Prostate gland (tissue), 2 donors: ENCODE measurements at regions not wholly inside any gene's neighbourhood (a gene's known extent, or its start where the extent isn't known, plus 50 kb on each side); places are given as distances from the start of the nearest gene placed in this dataset.

ENCODE experiments used
- DNase-seq: peaks from one replicate; pipeline ENCODE4 v3.0.0-alpha.2; 2019; ENCODE audit warnings: low spot score
- H3K27ac ChIP-seq, 2 donors: fragments of 200-600 bp; sonication (generic); 2 replicates each; pipeline ENCODE4 v1.5.1; 2017 to 2019
- H3K27me3 ChIP-seq: fragments of 200-600 bp; sonication (generic); replicated peaks from 2 replicates; pipeline ENCODE4 v1.5.1; 2019; ENCODE audit not compliant: insufficient read depth
- H3K36me3 ChIP-seq, 2 donors: fragments of 200-600 bp; sonication (generic); 1 replicate in 1 of 2; 2 replicates in 1 of 2; pipeline versions ENCODE4 v1.5.1 to v1.8.1; 2017 to 2019
- H3K4me1 ChIP-seq: fragments of 200-600 bp; sonication (generic); replicated peaks from 2 replicates; pipeline ENCODE4 v1.5.1; 2019
- H3K4me3 ChIP-seq, 2 donors: fragments of 200-600 bp; sonication (generic); 2 replicates each; pipeline ENCODE4 v1.5.1; 2017 to 2019
- H3K9me3 ChIP-seq: fragments of 200-600 bp; sonication (generic); 2 replicates; pipeline ENCODE4 v1.5.1; 2017
- POLR2A ChIP-seq: fragments of 450-650 bp; IDR thresholded peaks from one replicate; pipeline ENCODE4 v1.6.1; 2016; ENCODE audit warnings: antibody characterized with exemption, mild to moderate bottlenecking
- POLR2AphosphoS5 ChIP-seq: sonication (generic); formaldehyde crosslinking; IDR thresholded peaks from one replicate; pipeline ENCODE4 v1.6.1; 2017; ENCODE audit warnings: antibody characterized with exemption
- WGBS: methylation state at CpG from one replicate; pipeline ENCODE4 v1.1.5; 2018; 5-methylcytosine and 5-hydroxymethylcytosine counted together
- intact Hi-C: fragments of 100-400 bp; cut with DNase I; formaldehyde crosslinking; loops from one replicate; pipeline ENCODE4 v1.14.2; 2022
- TF ChIP-seq, protein P1 (sequence below), 4 experiments: fragments of 200-600 bp in 2 of 4; fragments of 450-650 bp in 2 of 4; sonication (generic) in 2 of 4; IDR thresholded peaks; 1 replicate in 3 of 4; 2 replicates in 1 of 4; pipeline ENCODE4 v1.5.1; 2016 to 2019; ENCODE audit warnings: antibody characterized with exemption in 4 of 4, mild to moderate bottlenecking in 2 of 4, moderate library complexity in 2 of 4

DNA sequence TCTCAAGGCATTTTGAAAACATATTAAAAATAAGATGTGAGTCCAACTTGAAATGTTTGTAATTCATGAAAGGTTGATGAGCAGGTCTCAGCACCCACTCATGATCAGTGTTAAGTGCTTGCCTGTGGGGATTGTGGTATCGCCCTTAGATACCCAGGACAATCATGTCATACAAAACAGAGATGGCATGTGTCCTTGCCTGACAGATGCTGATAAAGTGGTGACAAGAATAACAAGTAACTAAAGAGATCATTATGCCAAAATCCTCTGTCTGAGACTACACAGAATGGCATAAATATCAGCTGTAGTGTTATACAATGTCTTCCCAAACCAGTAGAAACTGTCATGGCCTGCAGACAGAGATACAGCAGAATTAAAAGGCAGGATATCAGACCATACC lies 930.3 kb downstream of the SUCLG1 start:
- Histone ChIP-seq H3K4me3 (no peak overlapping the region), H3K27me3 (no peaks in the 10 kb centered on the region), H3K4me1 (no peaks in the 10 kb centered on the region), H3K9me3 (no peaks in the 10 kb centered on the region), H3K27ac (no peak overlapping the region), H3K36me3 (no peaks in the 10 kb centered on the region)
- WGBS, result 86% methylated on average over 1 of the region's 1 CpG
- TF ChIP-seq POLR2AphosphoS5, result no peak
- TF ChIP-seq, protein P1, sequence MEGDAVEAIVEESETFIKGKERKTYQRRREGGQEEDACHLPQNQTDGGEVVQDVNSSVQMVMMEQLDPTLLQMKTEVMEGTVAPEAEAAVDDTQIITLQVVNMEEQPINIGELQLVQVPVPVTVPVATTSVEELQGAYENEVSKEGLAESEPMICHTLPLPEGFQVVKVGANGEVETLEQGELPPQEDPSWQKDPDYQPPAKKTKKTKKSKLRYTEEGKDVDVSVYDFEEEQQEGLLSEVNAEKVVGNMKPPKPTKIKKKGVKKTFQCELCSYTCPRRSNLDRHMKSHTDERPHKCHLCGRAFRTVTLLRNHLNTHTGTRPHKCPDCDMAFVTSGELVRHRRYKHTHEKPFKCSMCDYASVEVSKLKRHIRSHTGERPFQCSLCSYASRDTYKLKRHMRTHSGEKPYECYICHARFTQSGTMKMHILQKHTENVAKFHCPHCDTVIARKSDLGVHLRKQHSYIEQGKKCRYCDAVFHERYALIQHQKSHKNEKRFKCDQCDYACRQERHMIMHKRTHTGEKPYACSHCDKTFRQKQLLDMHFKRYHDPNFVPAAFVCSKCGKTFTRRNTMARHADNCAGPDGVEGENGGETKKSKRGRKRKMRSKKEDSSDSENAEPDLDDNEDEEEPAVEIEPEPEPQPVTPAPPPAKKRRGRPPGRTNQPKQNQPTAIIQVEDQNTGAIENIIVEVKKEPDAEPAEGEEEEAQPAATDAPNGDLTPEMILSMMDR (IDR thresholded peaks at IDR 0.05), result no peak
- TF ChIP-seq POLR2A, result no peak
- intact Hi-C loops, result no loop called here
- no peak for DNase-seq

DNA sequence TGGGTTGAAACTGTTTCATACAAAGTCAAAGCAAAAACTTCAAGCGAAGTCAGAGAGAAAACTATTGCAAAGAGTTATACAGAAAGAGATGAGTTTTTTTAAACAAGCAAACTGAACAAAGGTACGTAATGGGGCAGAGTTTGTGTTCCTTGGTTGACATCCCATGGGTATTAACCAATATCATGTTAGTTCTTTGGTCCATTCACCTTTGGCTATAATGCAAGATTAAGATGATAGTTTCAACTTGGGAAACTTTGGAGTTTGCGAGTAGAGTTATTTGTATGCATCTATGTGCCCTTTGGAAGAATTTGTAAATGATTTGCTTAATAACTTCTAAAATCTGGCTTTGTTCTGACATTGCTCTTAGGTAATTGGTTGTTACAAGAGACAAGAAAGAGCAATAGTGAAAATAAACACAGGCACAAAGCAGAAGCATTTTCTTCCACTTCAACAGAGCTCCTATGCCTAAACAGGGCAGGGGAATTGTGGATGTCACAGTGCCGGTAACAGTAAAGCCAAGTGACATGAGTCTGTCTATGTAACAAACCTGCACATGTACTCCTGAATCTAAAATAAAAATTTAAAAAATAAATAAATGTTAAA lies 936.1 kb downstream of the SUCLG1 start:
- intact Hi-C loops, result no loop called here
- WGBS, result 94% methylated on average over 4 of the region's 4 CpGs
- no peaks in the 10 kb centered on the region for H3K9me3 ChIP-seq
- TF ChIP-seq POLR2A (no peak), POLR2AphosphoS5 (no peak)
- TF ChIP-seq, protein P1 (IDR thresholded peaks at IDR 0.05), result no peak
- no peak overlapping the region for H3K27ac ChIP-seq
- H3K4me1 ChIP-seq, result no peaks in the 10 kb centered on the region
- DNase-seq, result no peak
- H3K4me3 ChIP-seq, result no peak overlapping the region
- no peaks in the 10 kb centered on the region for H3K36me3 ChIP-seq
- no peaks in the 10 kb centered on the region for H3K27me3 ChIP-seq

DNA sequence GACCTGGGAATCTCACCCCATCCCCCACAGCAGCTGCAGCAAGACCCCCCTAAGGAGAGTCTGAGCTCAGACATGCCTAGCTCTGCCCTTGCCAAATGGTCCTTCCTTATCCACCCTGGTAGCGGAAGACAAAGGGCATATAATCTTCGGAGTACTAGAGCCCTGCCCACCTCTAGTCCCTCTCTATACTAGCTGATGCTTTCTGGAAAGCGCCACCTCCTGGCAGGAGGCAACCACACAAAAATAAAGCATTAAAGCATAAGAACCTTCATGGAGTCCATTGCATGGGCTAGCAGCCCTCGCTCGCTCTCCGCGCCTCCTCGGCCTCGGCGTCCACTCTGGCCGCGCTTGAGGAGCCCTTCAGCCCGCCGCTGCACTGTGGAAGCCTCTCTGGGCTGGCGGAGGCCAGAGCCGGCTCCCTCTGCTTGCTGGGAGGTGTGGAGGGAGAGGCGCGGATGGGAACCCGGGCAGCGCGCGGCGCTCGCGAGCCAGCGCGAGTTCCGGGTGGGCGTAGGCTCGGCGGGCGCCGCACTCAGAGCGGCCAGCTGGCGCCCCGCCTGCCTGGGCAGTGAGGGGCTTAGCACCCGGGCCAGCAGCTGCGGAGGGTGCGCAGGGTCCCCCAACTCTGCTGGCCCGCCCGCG lies 941.2 kb downstream of the SUCLG1 start:
- Histone ChIP-seq H3K27ac (no peak overlapping the region), H3K4me1 (no peaks in the 10 kb centered on the region), H3K9me3 (no peaks in the 10 kb centered on the region), H3K36me3 (no peaks in the 10 kb centered on the region), H3K4me3 (no peak overlapping the region), H3K27me3 (no peaks in the 10 kb centered on the region)
- no peak for TF ChIP-seq POLR2A
- TF ChIP-seq, protein P1 (IDR thresholded peaks at IDR 0.05), result no peak
- no peak for TF ChIP-seq POLR2AphosphoS5
- intact Hi-C loops, result no loop called here
- 95% methylated on average over 42 of the region's 42 CpGs for WGBS
- DNase-seq, result no peak

DNA sequence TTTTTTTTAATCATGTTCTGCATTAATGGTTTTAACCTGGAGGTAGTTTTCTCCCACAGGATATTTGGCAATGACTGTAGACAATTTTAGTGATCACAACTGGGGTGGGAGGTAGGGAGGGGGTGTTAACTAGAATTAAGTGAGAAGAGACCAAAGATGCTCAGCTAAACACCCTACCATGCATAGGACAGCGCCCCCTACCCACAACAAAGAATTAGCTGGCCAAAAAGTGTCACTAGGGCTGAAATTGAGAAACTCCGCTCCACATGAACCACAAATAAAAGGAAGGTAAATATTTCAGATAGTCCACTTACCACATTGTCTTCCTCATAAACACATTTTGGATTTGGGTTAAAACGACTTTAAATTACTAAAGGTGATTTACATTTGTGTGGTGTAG lies 942.6 kb downstream of the SUCLG1 start:
- Histone ChIP-seq H3K27ac (no peak overlapping the region), H3K4me3 (no peak overlapping the region), H3K36me3 (no peaks in the 10 kb centered on the region), H3K27me3 (no peaks in the 10 kb centered on the region), H3K4me1 (no peaks in the 10 kb centered on the region), H3K9me3 (no peaks in the 10 kb centered on the region)
- WGBS, result 55% methylated on average over 3 of the region's 3 CpGs
- intact Hi-C loops, result no loop called here
- TF ChIP-seq POLR2A (no peak), POLR2AphosphoS5 (no peak)
- TF ChIP-seq, protein P1 (IDR thresholded peaks at IDR 0.05), result no peak
- DNase-seq, result no peak

DNA sequence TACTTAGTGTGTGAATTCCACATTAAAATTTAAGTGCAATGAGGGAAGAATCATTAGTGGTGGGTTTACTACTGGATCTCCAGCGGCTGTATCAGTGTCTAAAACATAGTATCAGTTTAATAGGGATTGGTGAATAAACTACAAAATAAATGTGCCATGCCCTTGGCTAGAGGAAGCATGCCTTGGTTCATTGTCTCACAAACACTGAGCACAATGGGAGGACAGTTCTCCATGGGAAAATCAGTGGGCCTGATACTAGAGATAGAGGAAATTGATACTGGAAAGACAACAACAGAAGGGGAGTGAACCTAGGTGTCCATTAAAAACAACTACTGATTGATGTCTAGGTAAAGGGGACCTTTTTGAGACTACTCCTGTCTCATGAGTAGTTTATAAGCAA lies 971.6 kb downstream of the SUCLG1 start:
- H3K4me1 ChIP-seq, result no peaks in the 10 kb centered on the region
- no peaks in the 10 kb centered on the region for H3K9me3 ChIP-seq
- WGBS, result 88% methylated on average over 1 of the region's 1 CpG
- intact Hi-C loops, result no loop called here
- H3K27ac ChIP-seq, result no peak overlapping the region
- no peak overlapping the region for H3K4me3 ChIP-seq
- no peak for DNase-seq
- no peaks in the 10 kb centered on the region for H3K36me3 ChIP-seq
- TF ChIP-seq, protein P1 (IDR thresholded peaks at IDR 0.05), result no peak
- no peak for TF ChIP-seq POLR2AphosphoS5
- no peaks in the 10 kb centered on the region for H3K27me3 ChIP-seq
